Kidney epithelial cell (primary cell): ENCODE measurements at regions not wholly inside any gene's neighbourhood (a gene's known extent, or its start where the extent isn't known, plus 50 kb on each side); places are given as distances from the start of the nearest gene placed in this dataset.

Experiments
- DNase-seq: peaks from one replicate; pipeline ENCODE4 v3.0.0-alpha.2; 2010; ENCODE audit warnings: low read depth
- H3K27me3 ChIP-seq: 2 replicates; pipeline ENCODE4 v1.6.0; 2011; ENCODE audit warnings: low read length; ENCODE audit not compliant: control insufficient read depth, insufficient read depth
- H3K36me3 ChIP-seq: 2 replicates; pipeline ENCODE4 v1.5.1; 2011; ENCODE audit warnings: low read length; ENCODE audit not compliant: control insufficient read depth, insufficient read depth
- H3K4me3 ChIP-seq: 2 replicates; pipeline ENCODE4 v1.5.1; 2011; ENCODE audit warnings: low read depth, mild to moderate bottlenecking, control low read depth, low read length
- CTCF ChIP-seq: IDR thresholded peaks from 2 replicates; pipeline ENCODE4 v1.5.1; 2011; ENCODE audit warnings: mild to moderate bottlenecking, moderate library complexity, low read length, control low read depth, inconsistent platforms; ENCODE audit not compliant: insufficient read depth, poor library complexity, severe bottlenecking

GRCh38 chr3:178445139-178445538, 91.1 kb upstream of the KCNMB2 start:
- H3K27me3 ChIP-seq = no peaks in the 10 kb centered on the region
- no peak for DNase-seq
- H3K36me3 ChIP-seq = no peaks in the 10 kb centered on the region
- H3K4me3 ChIP-seq = no peak overlapping the region
- no peak for TF ChIP-seq CTCF

- Histone ChIP-seq H3K4me3 (no peak overlapping the region), H3K36me3 (no peaks in the 10 kb centered on the region), H3K27me3 (no peaks in the 10 kb centered on the region)
- no peak for TF ChIP-seq CTCF
- no peak for DNase-seq
These were observed 90.2 kb upstream of the KCNMB2 start for GRCh38 chr3:178446059-178446458.

- TF ChIP-seq CTCF = no peak
- Histone ChIP-seq H3K27me3 (no peaks in the 10 kb centered on the region), H3K36me3 (no peaks in the 10 kb centered on the region), H3K4me3 (no peak overlapping the region)
- no peak for DNase-seq
These were observed 85.8 kb upstream of the KCNMB2 start for GRCh38 chr3:178450476-178450875.

- TF ChIP-seq CTCF = no peak
- DNase-seq = no peak
- Histone ChIP-seq H3K27me3 (no peaks in the 10 kb centered on the region), H3K36me3 (no peaks in the 10 kb centered on the region), H3K4me3 (no peak overlapping the region)
These were observed 84.4 kb upstream of the KCNMB2 start for GRCh38 chr3:178451799-178452198.

GRCh38 chr3:178454726-178455125, 81.5 kb upstream of the KCNMB2 start:
- no peak for TF ChIP-seq CTCF
- Histone ChIP-seq H3K27me3 (no peaks in the 10 kb centered on the region), H3K36me3 (no peaks in the 10 kb centered on the region), H3K4me3 (no peak overlapping the region)
- DNase-seq = no peak

GRCh38 chr3:178455226-178455625, 81.0 kb upstream of the KCNMB2 start:
- TF ChIP-seq CTCF = no peak
- no peaks in the 10 kb centered on the region for H3K27me3 ChIP-seq
- no peak overlapping the region for H3K4me3 ChIP-seq
- H3K36me3 ChIP-seq = no peaks in the 10 kb centered on the region
- no peak for DNase-seq
